ENCODE measurements at regions not wholly inside any gene's neighbourhood (a gene's known extent, or its start where the extent isn't known, plus 50 kb on each side); places are given as distances from the start of the nearest gene placed in this dataset.

GRCh38 chr12:68449196-68449595 is 117.0 kb upstream of the MDM1 start:
- Histone ChIP-seq H3K4me1 (ENCODE audit: control insufficient read depth, insufficient read depth, low read length, poor library complexity, severe bottlenecking) (peaks cover 27% of the 10 kb centered on the region), H3K4me3 (ENCODE audit: extremely low read depth, insufficient read depth, low read length, poor library complexity, severe bottlenecking) (no peak overlapping the region), H3K36me3 (ENCODE audit: control insufficient read depth, insufficient read depth, low read length) (no peaks in the 10 kb centered on the region), H3K9me3 (ENCODE audit: control insufficient read depth, low read length) (peaks cover 4% of the 10 kb centered on the region), H3K27ac (ENCODE audit: low read depth, low read length, severe bottlenecking) (no peak overlapping the region)
- WGBS, 2 experiments (ENCODE audit: insufficient coverage in 2 of 2), result 100% methylated on average over 1 of the region's 2 CpGs; no CpG with 5 or more reads in 1 of the 2 experiments

- Histone ChIP-seq H3K36me3 (ENCODE audit: control insufficient read depth, insufficient read depth, low read length) (no peaks in the 10 kb centered on the region), H3K9me3 (ENCODE audit: control insufficient read depth, low read length) (no peaks in the 10 kb centered on the region), H3K4me1 (ENCODE audit: control insufficient read depth, insufficient read depth, low read length, poor library complexity, severe bottlenecking) (peaks cover 35% of the 10 kb centered on the region), H3K27ac (ENCODE audit: low read depth, low read length, severe bottlenecking) (peak overlapping the region; percentile 1), H3K4me3 (ENCODE audit: extremely low read depth, insufficient read depth, low read length, poor library complexity, severe bottlenecking) (no peak overlapping the region)
- WGBS, 2 experiments (ENCODE audit: insufficient coverage in 2 of 2), result 94% methylated on average over 2 of the region's 3 CpGs; no CpG with 5 or more reads in 1 of the 2 experiments
Measured at GRCh38 chr12:68450947-68451260, 118.7 kb upstream of the MDM1 start.

GRCh38 chr12:68451261-68452077 is 119.3 kb upstream of the MDM1 start:
- Histone ChIP-seq H3K27ac (ENCODE audit: low read depth, low read length, severe bottlenecking) (peak overlapping the region; percentile 1), H3K36me3 (ENCODE audit: control insufficient read depth, insufficient read depth, low read length) (no peaks in the 10 kb centered on the region), H3K4me3 (ENCODE audit: extremely low read depth, insufficient read depth, low read length, poor library complexity, severe bottlenecking) (no peak overlapping the region), H3K4me1 (ENCODE audit: control insufficient read depth, insufficient read depth, low read length, poor library complexity, severe bottlenecking) (peaks cover 37% of the 10 kb centered on the region), H3K9me3 (ENCODE audit: control insufficient read depth, low read length) (no peaks in the 10 kb centered on the region)
- WGBS, 2 experiments (ENCODE audit: insufficient coverage in 2 of 2), result 74 to 100% methylated on average over 2 to 3 of the region's 6 CpGs

GRCh38 chr12:68452078-68452715 is 120.0 kb upstream of the MDM1 start:
- WGBS, 2 experiments (ENCODE audit: insufficient coverage in 2 of 2), result 76 to 80% methylated on average over 2 to 3 of the region's 3 CpGs
- peaks cover 30% of the 10 kb centered on the region for H3K4me1 ChIP-seq (ENCODE audit: control insufficient read depth, insufficient read depth, low read length, poor library complexity, severe bottlenecking)
- no peaks in the 10 kb centered on the region for H3K9me3 ChIP-seq (ENCODE audit: control insufficient read depth, low read length)
- no peaks in the 10 kb centered on the region for H3K36me3 ChIP-seq (ENCODE audit: control insufficient read depth, insufficient read depth, low read length)
- H3K4me3 ChIP-seq (ENCODE audit: extremely low read depth, insufficient read depth, low read length, poor library complexity, severe bottlenecking), result no peak overlapping the region
- peak overlapping the region; percentile 1 for H3K27ac ChIP-seq (ENCODE audit: low read depth, low read length, severe bottlenecking)

GRCh38 chr12:68453278-68453677 is 121.1 kb upstream of the MDM1 start:
- 100% methylated on average over 1 to 2 of the region's 3 CpGs for WGBS, 2 experiments (ENCODE audit: insufficient coverage in 2 of 2)
- Histone ChIP-seq H3K4me3 (ENCODE audit: extremely low read depth, insufficient read depth, low read length, poor library complexity, severe bottlenecking) (no peak overlapping the region), H3K4me1 (ENCODE audit: control insufficient read depth, insufficient read depth, low read length, poor library complexity, severe bottlenecking) (peaks cover 27% of the 10 kb centered on the region)

GRCh38 chr12:68453876-68454275 is 121.7 kb upstream of the MDM1 start:
- peaks cover 27% of the 10 kb centered on the region for H3K4me1 ChIP-seq (ENCODE audit: control insufficient read depth, insufficient read depth, low read length, poor library complexity, severe bottlenecking)
- H3K27ac ChIP-seq (ENCODE audit: low read depth, low read length, severe bottlenecking), result no peak overlapping the region
- no peaks in the 10 kb centered on the region for H3K36me3 ChIP-seq (ENCODE audit: control insufficient read depth, insufficient read depth, low read length)
- 94 to 96% methylated on average over 3 of the region's 5 CpGs for WGBS, 2 experiments (ENCODE audit: insufficient coverage in 2 of 2)
- no peaks in the 10 kb centered on the region for H3K9me3 ChIP-seq (ENCODE audit: control insufficient read depth, low read length)
- no peak overlapping the region for H3K4me3 ChIP-seq (ENCODE audit: extremely low read depth, insufficient read depth, low read length, poor library complexity, severe bottlenecking)

More at GRCh38 chr12:68453278-68453677, 121.1 kb upstream of the MDM1 start:
- Histone ChIP-seq H3K36me3 (ENCODE audit: control insufficient read depth, insufficient read depth, low read length) (no peaks in the 10 kb centered on the region), H3K27ac (ENCODE audit: low read depth, low read length, severe bottlenecking) (no peak overlapping the region), H3K9me3 (ENCODE audit: control insufficient read depth, low read length) (no peaks in the 10 kb centered on the region)

GRCh38 chr12:68454892-68455291 is 122.7 kb upstream of the MDM1 start:
- no peaks in the 10 kb centered on the region for H3K9me3 ChIP-seq (ENCODE audit: control insufficient read depth, low read length)
- H3K36me3 ChIP-seq (ENCODE audit: control insufficient read depth, insufficient read depth, low read length), result no peaks in the 10 kb centered on the region
- peaks cover 27% of the 10 kb centered on the region for H3K4me1 ChIP-seq (ENCODE audit: control insufficient read depth, insufficient read depth, low read length, poor library complexity, severe bottlenecking)
- no peak overlapping the region for H3K4me3 ChIP-seq (ENCODE audit: extremely low read depth, insufficient read depth, low read length, poor library complexity, severe bottlenecking)
- WGBS, 2 experiments (ENCODE audit: insufficient coverage in 2 of 2), result 80 to 86% methylated on average over 1 to 2 of the region's 3 CpGs
- H3K27ac ChIP-seq (ENCODE audit: low read depth, low read length, severe bottlenecking), result peak overlapping the region; percentile 43

GRCh38 chr12:68455691-68456345 is 123.7 kb upstream of the MDM1 start:
- peak overlapping the region; percentile 43 for H3K27ac ChIP-seq (ENCODE audit: low read depth, low read length, severe bottlenecking)
- 68 to 72% methylated on average over 2 of the region's 2 CpGs for WGBS, 2 experiments (ENCODE audit: insufficient coverage in 2 of 2)
- peaks cover 27% of the 10 kb centered on the region for H3K4me1 ChIP-seq (ENCODE audit: control insufficient read depth, insufficient read depth, low read length, poor library complexity, severe bottlenecking)
- H3K9me3 ChIP-seq (ENCODE audit: control insufficient read depth, low read length), result no peaks in the 10 kb centered on the region
- no peak overlapping the region for H3K4me3 ChIP-seq (ENCODE audit: extremely low read depth, insufficient read depth, low read length, poor library complexity, severe bottlenecking)
- no peaks in the 10 kb centered on the region for H3K36me3 ChIP-seq (ENCODE audit: control insufficient read depth, insufficient read depth, low read length)

GRCh38 chr12:68458866-68459265 is 126.7 kb upstream of the MDM1 start:
- H3K27ac ChIP-seq (ENCODE audit: low read depth, low read length, severe bottlenecking), result no peak overlapping the region
- no peaks in the 10 kb centered on the region for H3K9me3 ChIP-seq (ENCODE audit: control insufficient read depth, low read length)
- WGBS, 2 experiments (ENCODE audit: insufficient coverage in 2 of 2), result 82% methylated on average over 2 of the region's 2 CpGs; no CpG with 5 or more reads in 1 of the 2 experiments
- H3K4me3 ChIP-seq (ENCODE audit: extremely low read depth, insufficient read depth, low read length, poor library complexity, severe bottlenecking), result no peak overlapping the region
- H3K36me3 ChIP-seq (ENCODE audit: control insufficient read depth, insufficient read depth, low read length), result no peaks in the 10 kb centered on the region
- H3K4me1 ChIP-seq (ENCODE audit: control insufficient read depth, insufficient read depth, low read length, poor library complexity, severe bottlenecking), result peaks cover 15% of the 10 kb centered on the region

GRCh38 chr12:68460236-68460635 is 128.1 kb upstream of the MDM1 start:
- Histone ChIP-seq H3K4me1 (ENCODE audit: control insufficient read depth, insufficient read depth, low read length, poor library complexity, severe bottlenecking) (peaks cover 11% of the 10 kb centered on the region), H3K4me3 (ENCODE audit: extremely low read depth, insufficient read depth, low read length, poor library complexity, severe bottlenecking) (no peak overlapping the region), H3K27ac (ENCODE audit: low read depth, low read length, severe bottlenecking) (no peak overlapping the region), H3K36me3 (ENCODE audit: control insufficient read depth, insufficient read depth, low read length) (no peaks in the 10 kb centered on the region), H3K9me3 (ENCODE audit: control insufficient read depth, low read length) (no peaks in the 10 kb centered on the region)
- WGBS, 2 experiments (ENCODE audit: insufficient coverage in 2 of 2), result no CpG with 5 or more reads among the region's 1 CpG
